Left lobe of liver (tissue), 2 donors: ENCODE measurements at regions not wholly inside any gene's neighbourhood (a gene's known extent, or its start where the extent isn't known, plus 50 kb on each side); places are given as distances from the start of the nearest gene placed in this dataset.

ENCODE experiments used
- ATAC-seq: fragments of 200-7000 bp; cut with Tn5 transposase; one replicate; pipeline ENCODE4 v1.9.1; 2020; ENCODE audit warnings: mild to moderate bottlenecking, moderate library complexity
- DNase-seq: peaks from one replicate; pipeline ENCODE4 v3.0.0-alpha.2; 2020; ENCODE audit warnings: low spot score
- donor health status: DM: no; HTN: no; CAD: no; lungs with moderate emphysema.
- donor health status: DM: no; HTN: yes; CAD: no.

- DNase-seq = no peak
- ATAC-seq = no peak
These were observed 165.4 kb upstream of the PLEKHG7 start for GRCh38 chr12:92537290-92537960.

- DNase-seq = no peak
- ATAC-seq = no peak
These were observed 166.8 kb upstream of the PLEKHG7 start for GRCh38 chr12:92535961-92536360.

- ATAC-seq (no peak), DNase-seq (no peak)
These were observed 169.4 kb upstream of the PLEKHG7 start for GRCh38 chr12:92533280-92533890.

- DNase-seq (no peak), ATAC-seq (peak; percentile 91)
These were observed 172.1 kb upstream of the PLEKHG7 start for GRCh38 chr12:92530706-92531105.

GRCh38 chr12:92529944-92530343, 172.8 kb upstream of the PLEKHG7 start:
- ATAC-seq (no peak), DNase-seq (no peak)

GRCh38 chr12:92528586-92528985, 174.2 kb upstream of the PLEKHG7 start:
- DNase-seq (no peak), ATAC-seq (no peak)

- ATAC-seq (no peak), DNase-seq (no peak)
These were observed 174.7 kb upstream of the PLEKHG7 start for GRCh38 chr12:92528097-92528496.

GRCh38 chr12:92524489-92524888, 178.3 kb upstream of the PLEKHG7 start:
- ATAC-seq (no peak), DNase-seq (no peak)

- DNase-seq = no peak
- no peak for ATAC-seq
These were observed 182.3 kb upstream of the PLEKHG7 start for GRCh38 chr12:92520511-92520910.

GRCh38 chr12:92519284-92519683, 183.5 kb upstream of the PLEKHG7 start:
- ATAC-seq (no peak), DNase-seq (no peak)

GRCh38 chr12:92518071-92518470, 184.7 kb upstream of the PLEKHG7 start:
- ATAC-seq (no peak), DNase-seq (no peak)

GRCh38 chr12:92516277-92516600, 186.6 kb upstream of the PLEKHG7 start:
- no peak for ATAC-seq
- DNase-seq = no peak

- no peak for DNase-seq
- ATAC-seq = no peak
These were observed 189.5 kb upstream of the PLEKHG7 start for GRCh38 chr12:92513231-92513730.

- DNase-seq (no peak), ATAC-seq (no peak)
These were observed 191.0 kb upstream of the PLEKHG7 start for GRCh38 chr12:92511786-92512185.

GRCh38 chr12:92509156-92509738, 193.5 kb upstream of the PLEKHG7 start:
- no peak for ATAC-seq
- DNase-seq = no peak

- no peak for DNase-seq
- ATAC-seq = no peak
These were observed 195.9 kb upstream of the PLEKHG7 start for GRCh38 chr12:92506891-92507290.

- DNase-seq = no peak
- peak; percentile 6 for ATAC-seq
These were observed 196.3 kb upstream of the PLEKHG7 start for GRCh38 chr12:92506460-92506859.

- DNase-seq (peak; percentile 59), ATAC-seq (peak; percentile 51)
These were observed 197.2 kb upstream of the PLEKHG7 start for GRCh38 chr12:92505254-92506231.

- ATAC-seq (peak; percentile 64), DNase-seq (peak; percentile 93)
These were observed 198.2 kb upstream of the PLEKHG7 start for GRCh38 chr12:92504594-92504981.

GRCh38 chr12:92503971-92504593, 198.7 kb upstream of the PLEKHG7 start:
- peak; percentile 27 for ATAC-seq
- peak; percentile 53 for DNase-seq
